DOHH2 (cell line): ENCODE measurements at regions not wholly inside any gene's neighbourhood (a gene's known extent, or its start where the extent isn't known, plus 50 kb on each side); places are given as distances from the start of the nearest gene placed in this dataset.

Source experiments
- CTCF ChIP-seq: fragments of 200-600 bp; sonication (generic); IDR thresholded peaks from one replicate; pipeline ENCODE4 v1.5.1; 2014; ENCODE audit warnings: antibody characterized with exemption, mild to moderate bottlenecking, low read depth, low read length; ENCODE audit not compliant: poor library complexity, severe bottlenecking
- EZH2phosphoT487 ChIP-seq: fragments of 200-600 bp; sonication (generic); IDR thresholded peaks from 2 replicates; pipeline ENCODE4 v1.6.1; 2017; ENCODE audit warnings: borderline replicate concordance, mild to moderate bottlenecking, antibody characterized with exemption, low read length, moderate library complexity, mixed read lengths

DNA sequence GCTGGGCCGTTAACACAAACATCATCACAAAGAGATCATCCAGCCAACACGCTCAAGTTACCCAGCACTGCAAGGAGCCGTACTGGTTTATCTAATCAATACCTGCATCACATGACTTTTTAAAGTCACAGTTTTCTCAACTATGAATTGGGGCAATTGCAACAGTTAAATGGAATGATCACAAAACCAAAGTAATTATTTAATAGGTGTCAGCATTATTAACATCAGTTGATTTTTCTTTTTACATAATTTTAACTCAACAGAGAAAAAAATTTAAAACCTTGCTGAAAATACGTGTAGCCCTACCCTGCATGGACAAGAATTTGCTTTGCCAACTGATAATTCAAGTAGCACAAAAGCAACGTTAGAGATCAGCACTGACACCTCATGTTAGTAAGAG, 95.7 kb upstream of the SOX9 start:
- TF ChIP-seq CTCF (peak; percentile 20), EZH2phosphoT487 (no peak)
